ENCODE measurements at regions not wholly inside any gene's neighbourhood (a gene's known extent, or its start where the extent isn't known, plus 50 kb on each side); places are given as distances from the start of the nearest gene placed in this dataset.

GRCh38 chr4:144820728-144821085 is 174.8 kb downstream of the HHIP start:
- intact Hi-C loops (cut with micrococcal nuclease; ENCODE audit: unreplicated experiment) = no loop called here
- ChIA-PET CTCF (no interaction called here), POLR2A (ENCODE audit: low non-redundant PET) (no interaction called here)
- Histone ChIP-seq H3K4me3 (ENCODE audit: low read depth, low read length, poor library complexity, severe bottlenecking) (no peak overlapping the region), H3K27me3 (replicated peaks; ENCODE audit: insufficient read depth, low read depth, low read length, poor library complexity) (no peaks in the 10 kb centered on the region), H3K36me3 (ENCODE audit: insufficient read depth, low read length, poor library complexity, severe bottlenecking) (no peaks in the 10 kb centered on the region), H3K27ac (ENCODE audit: low read depth, low read length, poor library complexity, severe bottlenecking) (no peak overlapping the region), H3K4me1 (ENCODE audit: insufficient read depth, low read length, poor library complexity, severe bottlenecking) (no peaks in the 10 kb centered on the region), H3K9me3 (ENCODE audit: low read depth, low read length, poor library complexity, severe bottlenecking) (no peaks in the 10 kb centered on the region)
- no TSS peak for BruUV-seq (replicated peaks)
- TF ChIP-seq CTCF (conservative IDR thresholded peaks at IDR 0.05; ENCODE audit: low read depth, low read length) (no peak), EZH2 (IDR thresholded peaks at IDR 0.05; ENCODE audit: borderline replicate concordance, low read depth, low read length, poor library complexity, severe bottlenecking) (no peak)
- no peak for DNase-seq (ENCODE audit: low spot score)

GRCh38 chr4:144831971-144832370 is 186.0 kb downstream of the HHIP start:
- no TSS peak for BruUV-seq (replicated peaks)
- Histone ChIP-seq H3K9me3 (ENCODE audit: low read depth, low read length, poor library complexity, severe bottlenecking) (no peaks in the 10 kb centered on the region), H3K4me3 (ENCODE audit: low read depth, low read length, poor library complexity, severe bottlenecking) (no peak overlapping the region), H3K27ac (ENCODE audit: low read depth, low read length, poor library complexity, severe bottlenecking) (no peak overlapping the region), H3K27me3 (replicated peaks; ENCODE audit: insufficient read depth, low read depth, low read length, poor library complexity) (no peaks in the 10 kb centered on the region), H3K36me3 (ENCODE audit: insufficient read depth, low read length, poor library complexity, severe bottlenecking) (no peaks in the 10 kb centered on the region), H3K4me1 (ENCODE audit: insufficient read depth, low read length, poor library complexity, severe bottlenecking) (no peaks in the 10 kb centered on the region)
- intact Hi-C loops (cut with micrococcal nuclease; ENCODE audit: unreplicated experiment) = no loop called here
- DNase-seq (ENCODE audit: low spot score) = peak; percentile 46
- TF ChIP-seq CTCF (conservative IDR thresholded peaks at IDR 0.05; ENCODE audit: low read depth, low read length) (no peak), EZH2 (IDR thresholded peaks at IDR 0.05; ENCODE audit: borderline replicate concordance, low read depth, low read length, poor library complexity, severe bottlenecking) (no peak)
- ChIA-PET POLR2A (ENCODE audit: low non-redundant PET) (no interaction called here), CTCF (no interaction called here)

GRCh38 chr4:144845411-144845810 is 199.5 kb downstream of the HHIP start:
- BruUV-seq (replicated peaks) = no TSS peak
- no peak overlapping the region for H3K27ac ChIP-seq (ENCODE audit: low read depth, low read length, poor library complexity, severe bottlenecking)
- DNase-seq (ENCODE audit: low spot score) = no peak
- POLR2A ChIA-PET (ENCODE audit: low non-redundant PET) = no interaction called here
- H3K27me3 ChIP-seq (replicated peaks; ENCODE audit: insufficient read depth, low read depth, low read length, poor library complexity) = no peaks in the 10 kb centered on the region
- H3K4me3 ChIP-seq (ENCODE audit: low read depth, low read length, poor library complexity, severe bottlenecking) = no peak overlapping the region
- CTCF ChIA-PET = no interaction called here
- H3K4me1 ChIP-seq (ENCODE audit: insufficient read depth, low read length, poor library complexity, severe bottlenecking) = no peaks in the 10 kb centered on the region
- H3K9me3 ChIP-seq (ENCODE audit: low read depth, low read length, poor library complexity, severe bottlenecking) = peaks cover 5% of the 10 kb centered on the region
- intact Hi-C loops (cut with micrococcal nuclease; ENCODE audit: unreplicated experiment) = no loop called here
- no peaks in the 10 kb centered on the region for H3K36me3 ChIP-seq (ENCODE audit: insufficient read depth, low read length, poor library complexity, severe bottlenecking)
- TF ChIP-seq CTCF (conservative IDR thresholded peaks at IDR 0.05; ENCODE audit: low read depth, low read length) (no peak), EZH2 (IDR thresholded peaks at IDR 0.05; ENCODE audit: borderline replicate concordance, low read depth, low read length, poor library complexity, severe bottlenecking) (no peak)

Data from A673 (cell line).